ENCODE measurements at regions not wholly inside any gene's neighbourhood (a gene's known extent, or its start where the extent isn't known, plus 50 kb on each side); places are given as distances from the start of the nearest gene placed in this dataset.

DNA sequence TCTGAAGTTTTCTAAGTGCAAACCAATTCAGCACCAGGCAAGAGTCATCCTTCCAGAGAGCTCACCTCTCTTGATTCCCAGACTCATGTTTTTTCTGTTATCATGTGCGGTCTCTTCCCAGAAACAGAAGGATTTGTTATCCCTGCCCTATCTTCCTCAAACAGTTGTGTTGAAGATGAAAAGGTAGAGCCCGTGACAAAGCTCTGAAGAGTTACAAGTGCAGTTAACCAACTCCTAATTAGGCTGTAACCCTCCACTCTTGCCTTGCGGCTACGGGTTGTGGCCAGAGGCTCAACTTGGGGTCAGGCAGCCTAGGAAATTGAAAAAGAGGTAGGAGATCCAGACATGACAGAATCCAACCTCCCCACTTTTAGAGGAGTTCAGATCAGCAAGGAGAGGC lies 76.2 kb upstream of the CADM1 start:
- DNase-seq (ENCODE audit: low read depth): no peak

DNA sequence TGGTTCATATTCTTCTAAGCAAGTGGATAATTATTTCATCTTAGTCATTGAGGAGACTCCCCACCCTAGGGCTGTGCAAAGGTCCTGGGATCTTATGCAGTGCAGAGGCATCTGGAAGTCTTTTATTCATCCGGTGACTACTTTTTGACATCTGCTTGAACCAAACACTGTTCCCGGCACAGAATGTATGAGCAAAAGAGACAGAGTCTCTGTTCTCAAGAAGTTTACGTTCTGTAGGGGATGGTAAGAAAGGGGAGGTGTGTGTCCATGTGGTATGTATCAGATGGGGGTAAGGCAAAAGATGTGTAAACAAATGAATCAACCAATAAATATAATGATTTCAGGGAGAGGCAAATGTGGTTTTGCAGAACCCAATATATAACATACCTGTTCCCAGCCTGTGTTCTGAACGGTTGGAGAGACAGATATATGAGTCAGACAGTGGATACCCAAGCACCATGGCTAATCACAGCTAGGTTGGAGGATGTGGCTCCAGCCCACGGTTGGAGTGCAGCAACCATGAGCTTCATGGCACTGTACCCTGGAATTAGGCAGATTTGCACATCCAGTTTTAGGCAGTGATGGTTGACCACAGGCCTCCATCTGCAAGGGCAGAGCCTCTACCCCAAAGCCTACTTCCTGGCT lies 75.1 kb upstream of the CADM1 start:
- DNase-seq (ENCODE audit: low read depth): no peak

More for the DNA sequence above, 76.2 kb upstream of the CADM1 start:
- no peak overlapping the region for H3K4me3 ChIP-seq (ENCODE audit: low read length)
- TF ChIP-seq, protein P1, sequence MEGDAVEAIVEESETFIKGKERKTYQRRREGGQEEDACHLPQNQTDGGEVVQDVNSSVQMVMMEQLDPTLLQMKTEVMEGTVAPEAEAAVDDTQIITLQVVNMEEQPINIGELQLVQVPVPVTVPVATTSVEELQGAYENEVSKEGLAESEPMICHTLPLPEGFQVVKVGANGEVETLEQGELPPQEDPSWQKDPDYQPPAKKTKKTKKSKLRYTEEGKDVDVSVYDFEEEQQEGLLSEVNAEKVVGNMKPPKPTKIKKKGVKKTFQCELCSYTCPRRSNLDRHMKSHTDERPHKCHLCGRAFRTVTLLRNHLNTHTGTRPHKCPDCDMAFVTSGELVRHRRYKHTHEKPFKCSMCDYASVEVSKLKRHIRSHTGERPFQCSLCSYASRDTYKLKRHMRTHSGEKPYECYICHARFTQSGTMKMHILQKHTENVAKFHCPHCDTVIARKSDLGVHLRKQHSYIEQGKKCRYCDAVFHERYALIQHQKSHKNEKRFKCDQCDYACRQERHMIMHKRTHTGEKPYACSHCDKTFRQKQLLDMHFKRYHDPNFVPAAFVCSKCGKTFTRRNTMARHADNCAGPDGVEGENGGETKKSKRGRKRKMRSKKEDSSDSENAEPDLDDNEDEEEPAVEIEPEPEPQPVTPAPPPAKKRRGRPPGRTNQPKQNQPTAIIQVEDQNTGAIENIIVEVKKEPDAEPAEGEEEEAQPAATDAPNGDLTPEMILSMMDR (conservative IDR thresholded peaks at IDR 0.05; ENCODE audit: low read depth, low read length): no peak

DNA sequence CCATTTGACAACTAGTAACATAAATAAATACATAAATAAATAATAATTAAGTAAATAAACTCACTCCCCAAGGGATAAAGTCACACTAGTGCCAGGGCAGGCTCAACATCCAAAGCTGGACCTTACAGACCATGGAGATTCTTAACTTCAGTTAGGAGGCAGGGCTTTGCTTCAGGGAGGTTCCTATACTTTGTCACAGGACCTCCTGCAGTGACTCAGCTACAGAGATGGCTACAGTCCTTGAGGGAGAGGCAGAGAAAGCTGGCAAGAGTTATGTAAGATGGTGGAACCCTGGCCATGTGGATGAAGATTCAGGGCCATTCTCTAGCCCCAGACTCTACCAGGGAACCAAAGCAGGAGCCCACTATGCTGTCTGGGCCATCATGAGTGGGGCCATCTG lies 74.1 kb upstream of the CADM1 start:
- no peak overlapping the region for H3K4me3 ChIP-seq (ENCODE audit: low read length)
- no peak for DNase-seq (ENCODE audit: low read depth)

More for the DNA sequence above, 75.1 kb upstream of the CADM1 start:
- TF ChIP-seq, protein P1 (conservative IDR thresholded peaks at IDR 0.05; ENCODE audit: low read depth, low read length): no peak
- H3K4me3 ChIP-seq (ENCODE audit: low read length): no peak overlapping the region

DNA sequence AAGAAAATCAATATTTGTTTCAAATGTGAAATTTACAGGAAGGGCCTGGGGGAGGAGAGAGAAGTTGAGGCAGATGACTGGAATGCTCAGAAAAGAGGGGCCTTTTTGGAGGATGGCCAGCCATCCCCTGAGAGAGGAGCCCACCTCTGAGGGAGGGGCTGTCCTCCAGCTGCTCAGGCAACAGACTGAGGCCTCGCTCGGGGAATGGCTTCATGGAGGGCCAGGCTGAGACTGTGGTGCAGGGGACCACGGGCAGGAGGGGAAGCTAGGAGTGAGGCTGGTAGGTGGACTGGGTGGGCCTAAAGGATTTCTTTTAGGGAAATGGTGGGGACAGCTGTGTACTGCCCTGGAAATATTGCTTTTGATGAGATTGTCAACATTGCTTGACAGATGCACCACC lies 73.5 kb upstream of the CADM1 start:
- no peak for DNase-seq (ENCODE audit: low read depth)
- TF ChIP-seq, protein P1 (conservative IDR thresholded peaks at IDR 0.05; ENCODE audit: low read depth, low read length): no peak
- no peak overlapping the region for H3K4me3 ChIP-seq (ENCODE audit: low read length)

More for the DNA sequence above, 74.1 kb upstream of the CADM1 start:
- TF ChIP-seq, protein P1 (conservative IDR thresholded peaks at IDR 0.05; ENCODE audit: low read depth, low read length): no peak

DNA sequence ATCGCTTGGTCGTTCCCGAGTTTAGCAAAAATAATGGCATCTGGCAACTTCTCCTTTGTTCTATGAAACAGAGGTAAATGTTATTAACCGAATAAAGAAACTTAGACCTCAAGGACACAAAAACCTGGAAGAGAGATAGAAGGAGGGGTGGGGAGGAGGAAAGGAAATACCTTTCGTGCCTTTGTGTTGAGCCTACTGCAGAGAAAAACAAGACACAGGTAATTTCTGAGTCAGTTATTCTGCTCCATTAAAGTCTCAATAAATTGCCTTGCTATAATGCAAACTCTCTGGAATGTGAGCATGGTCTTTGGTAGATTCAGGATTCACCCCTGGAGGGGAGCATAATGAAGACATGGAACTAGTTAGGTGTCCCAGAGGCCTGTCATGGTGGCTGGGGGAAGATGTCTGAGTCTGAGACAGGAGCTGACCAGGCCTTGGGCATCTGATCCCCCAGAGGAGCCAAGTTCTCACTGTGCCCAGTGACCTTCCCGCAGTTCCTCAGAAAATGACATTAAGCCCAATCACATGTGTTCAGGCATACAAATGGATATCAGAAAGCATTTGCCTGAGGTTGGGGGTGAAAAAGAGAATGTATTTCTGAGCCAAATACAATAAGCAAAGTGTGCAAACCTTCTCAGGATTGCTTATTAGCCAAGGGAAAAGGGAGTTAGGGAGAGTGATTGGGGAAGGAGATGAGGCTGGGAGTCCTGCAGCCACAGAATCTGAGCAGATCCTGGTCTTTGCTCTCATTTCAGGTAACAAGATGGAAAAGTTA lies 72.6 kb upstream of the CADM1 start:
- peak; percentile 50 for DNase-seq (ENCODE audit: low read depth)
- no peak overlapping the region for H3K4me3 ChIP-seq (ENCODE audit: low read length)
- TF ChIP-seq, protein P1 (conservative IDR thresholded peaks at IDR 0.05; ENCODE audit: low read depth, low read length): no peak

DNA sequence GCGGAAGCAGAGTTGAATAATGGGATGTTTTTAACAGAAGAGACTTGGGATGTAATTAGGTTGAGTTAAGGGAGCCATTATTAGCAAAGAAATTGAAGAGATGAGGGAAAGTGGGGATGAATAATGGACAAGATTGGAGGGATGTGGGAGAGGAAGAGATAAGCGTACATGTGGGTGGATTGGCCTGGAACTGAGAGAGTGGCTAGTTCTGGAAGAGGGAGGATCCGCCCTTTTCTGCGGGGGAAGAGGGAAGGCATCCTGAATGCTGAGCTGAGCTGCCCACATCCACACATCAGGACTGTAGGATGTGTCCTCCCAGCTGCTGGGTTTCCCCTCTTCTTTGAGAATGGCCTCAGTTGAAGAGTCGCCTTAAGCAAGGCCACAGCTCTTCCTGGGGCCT lies 68.3 kb upstream of the CADM1 start:
- no peak for DNase-seq (ENCODE audit: low read depth)
- TF ChIP-seq, protein P1 (conservative IDR thresholded peaks at IDR 0.05; ENCODE audit: low read depth, low read length): no peak
- H3K4me3 ChIP-seq (ENCODE audit: low read length): no peak overlapping the region

Measured in retinal pigment epithelial cell (primary cell).